ENCODE measurements at regions not wholly inside any gene's neighbourhood (a gene's known extent, or its start where the extent isn't known, plus 50 kb on each side); places are given as distances from the start of the nearest gene placed in this dataset.

GRCh38 chr6:66687611-66688140 lies 980.6 kb upstream of the EYS start:
- TF ChIP-seq, protein P1, sequence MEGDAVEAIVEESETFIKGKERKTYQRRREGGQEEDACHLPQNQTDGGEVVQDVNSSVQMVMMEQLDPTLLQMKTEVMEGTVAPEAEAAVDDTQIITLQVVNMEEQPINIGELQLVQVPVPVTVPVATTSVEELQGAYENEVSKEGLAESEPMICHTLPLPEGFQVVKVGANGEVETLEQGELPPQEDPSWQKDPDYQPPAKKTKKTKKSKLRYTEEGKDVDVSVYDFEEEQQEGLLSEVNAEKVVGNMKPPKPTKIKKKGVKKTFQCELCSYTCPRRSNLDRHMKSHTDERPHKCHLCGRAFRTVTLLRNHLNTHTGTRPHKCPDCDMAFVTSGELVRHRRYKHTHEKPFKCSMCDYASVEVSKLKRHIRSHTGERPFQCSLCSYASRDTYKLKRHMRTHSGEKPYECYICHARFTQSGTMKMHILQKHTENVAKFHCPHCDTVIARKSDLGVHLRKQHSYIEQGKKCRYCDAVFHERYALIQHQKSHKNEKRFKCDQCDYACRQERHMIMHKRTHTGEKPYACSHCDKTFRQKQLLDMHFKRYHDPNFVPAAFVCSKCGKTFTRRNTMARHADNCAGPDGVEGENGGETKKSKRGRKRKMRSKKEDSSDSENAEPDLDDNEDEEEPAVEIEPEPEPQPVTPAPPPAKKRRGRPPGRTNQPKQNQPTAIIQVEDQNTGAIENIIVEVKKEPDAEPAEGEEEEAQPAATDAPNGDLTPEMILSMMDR (IDR thresholded peaks at IDR 0.05) = no peak
- TF ChIP-seq POLR2A (IDR thresholded peaks at IDR 0.05) = no peak
